ENCODE measurements at regions not wholly inside any gene's neighbourhood (a gene's known extent, or its start where the extent isn't known, plus 50 kb on each side); places are given as distances from the start of the nearest gene placed in this dataset.

DNA sequence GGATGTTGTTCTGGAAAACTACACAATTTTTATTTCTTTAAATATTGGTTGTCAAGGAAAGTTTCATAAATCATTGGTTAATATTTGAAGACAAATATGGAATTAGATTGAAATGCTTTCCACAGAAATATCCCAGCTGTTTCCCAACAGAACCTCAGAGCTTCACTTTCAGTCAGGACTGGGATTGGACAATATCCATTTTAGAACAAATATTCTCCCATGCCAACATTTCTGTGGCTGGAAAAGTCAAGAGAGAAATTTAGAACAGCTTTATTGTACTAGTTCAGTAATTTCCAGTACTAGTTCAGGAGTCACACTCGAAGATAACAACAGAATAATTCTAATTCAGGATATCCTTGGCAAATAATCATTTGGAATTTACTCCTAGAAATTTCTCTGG, 116.1 kb upstream of the TUT7 start:
- no peak for DNase-seq

DNA sequence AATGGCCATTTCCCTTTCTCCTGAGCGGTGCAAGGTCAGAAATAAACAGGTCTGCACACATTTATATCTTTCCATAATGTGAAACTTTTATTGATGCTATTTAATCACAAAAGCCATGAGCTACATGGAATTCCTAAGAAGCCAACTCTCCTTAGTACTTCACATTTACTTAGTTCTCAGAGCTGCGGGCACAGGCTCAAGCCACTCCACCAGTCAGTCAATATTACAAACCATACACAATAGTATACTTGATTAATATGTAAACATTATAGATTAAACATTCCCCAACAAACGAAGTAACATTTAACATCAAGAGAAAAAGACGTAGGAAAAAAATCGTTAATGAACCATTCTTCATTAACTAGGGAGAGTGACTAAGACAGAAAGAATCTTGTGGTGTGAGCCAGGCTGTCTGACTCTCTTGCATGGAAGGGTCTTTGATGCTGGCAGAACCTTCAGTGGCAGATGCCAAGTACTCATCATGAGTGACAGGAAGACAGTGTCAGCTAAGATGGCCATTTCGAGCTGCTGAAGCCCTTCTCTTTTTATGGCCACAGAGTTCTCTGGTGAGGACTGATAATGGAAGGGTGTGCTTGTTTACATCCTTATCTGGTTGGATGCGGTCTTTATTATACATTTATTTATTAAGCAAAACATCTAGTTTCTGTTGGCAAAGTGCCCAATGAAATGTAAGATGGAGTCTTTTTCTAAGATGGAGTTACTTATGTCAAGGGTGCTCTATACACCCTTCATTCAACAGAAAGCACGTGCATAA, 115.5 kb upstream of the TUT7 start:
- no peak for DNase-seq

DNA sequence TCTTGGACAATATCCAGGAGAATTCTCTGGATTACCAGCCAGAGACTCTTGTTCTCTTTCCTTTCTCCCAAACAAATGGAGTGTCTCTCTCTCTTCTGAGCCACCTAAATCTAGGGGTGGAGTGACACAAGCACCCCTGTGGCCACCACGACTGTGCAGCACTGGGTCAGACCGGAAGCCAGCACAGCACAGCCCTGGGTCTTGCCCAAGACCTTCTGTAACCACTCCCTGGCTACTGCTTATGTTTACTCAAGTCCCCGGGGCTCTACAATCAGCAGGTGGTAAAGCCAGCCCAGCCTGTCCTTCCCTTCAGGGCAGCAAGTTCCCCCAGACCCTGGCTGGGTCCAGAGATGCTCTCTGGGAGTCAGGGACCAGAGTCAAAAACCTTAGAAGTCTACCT, 110.0 kb upstream of the TUT7 start:
- no peak for DNase-seq

DNA sequence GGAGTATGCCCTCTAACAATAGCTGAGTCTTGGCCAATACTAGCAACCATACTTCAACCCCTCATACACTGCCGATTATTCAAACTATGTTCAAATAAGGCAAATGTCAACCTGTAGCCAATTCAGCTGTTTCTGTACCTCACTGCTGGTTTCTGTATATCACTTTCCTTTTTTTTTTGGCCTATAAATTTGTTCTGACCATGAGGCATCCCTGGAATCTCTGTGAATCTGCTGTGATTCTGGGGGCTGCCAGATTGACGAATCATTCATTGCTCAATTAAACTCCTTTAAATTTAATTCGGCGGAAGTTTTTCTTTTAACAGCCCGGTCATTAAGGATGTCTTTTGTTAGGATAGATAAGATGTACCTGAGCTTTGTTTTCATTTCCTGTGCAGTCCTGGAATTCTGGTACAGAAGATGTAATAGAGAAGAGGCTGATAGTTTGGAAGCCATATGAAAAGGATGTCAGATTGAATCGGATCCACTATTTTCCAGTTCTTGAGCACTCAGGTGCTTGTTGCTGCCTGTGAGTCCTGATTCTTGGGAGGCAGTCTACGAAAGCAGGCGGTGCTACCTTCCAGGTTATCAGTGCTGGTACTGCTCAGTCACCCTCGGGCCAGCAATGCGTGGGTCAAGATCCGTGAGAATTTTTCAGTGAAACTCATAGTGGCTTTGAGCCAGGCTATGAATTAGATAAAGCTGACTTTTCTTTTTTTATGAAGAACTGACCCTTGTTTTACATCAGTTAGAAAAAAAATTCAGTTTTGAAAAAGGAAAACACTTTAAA, 106.2 kb upstream of the TUT7 start:
- no peak for DNase-seq

DNA sequence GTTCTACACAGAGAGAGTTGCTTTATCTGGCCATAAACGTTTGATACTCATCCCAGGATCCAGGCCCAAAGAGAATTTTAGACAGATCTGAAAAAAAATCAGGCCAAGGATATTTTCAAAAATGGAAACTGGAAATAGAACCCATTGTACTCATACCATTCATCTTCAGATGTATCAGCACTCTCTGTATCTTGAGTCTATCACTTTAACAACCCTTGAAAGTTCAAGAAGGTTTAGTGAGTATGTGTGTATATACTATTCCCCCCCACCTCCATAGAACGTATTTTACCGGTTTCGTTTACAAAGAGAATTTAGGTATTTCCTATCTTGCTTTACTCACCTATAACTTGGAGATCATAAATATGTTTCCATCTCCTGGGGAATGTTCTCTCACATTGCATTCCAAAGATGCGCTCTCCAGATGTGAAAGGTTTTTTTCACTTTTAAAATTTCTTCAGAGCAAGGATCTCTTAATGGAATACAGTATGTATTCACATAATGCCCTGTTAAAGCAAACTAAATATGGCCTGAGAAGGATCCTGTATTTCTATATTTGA, 105.5 kb upstream of the TUT7 start:
- DNase-seq, result no peak

DNA sequence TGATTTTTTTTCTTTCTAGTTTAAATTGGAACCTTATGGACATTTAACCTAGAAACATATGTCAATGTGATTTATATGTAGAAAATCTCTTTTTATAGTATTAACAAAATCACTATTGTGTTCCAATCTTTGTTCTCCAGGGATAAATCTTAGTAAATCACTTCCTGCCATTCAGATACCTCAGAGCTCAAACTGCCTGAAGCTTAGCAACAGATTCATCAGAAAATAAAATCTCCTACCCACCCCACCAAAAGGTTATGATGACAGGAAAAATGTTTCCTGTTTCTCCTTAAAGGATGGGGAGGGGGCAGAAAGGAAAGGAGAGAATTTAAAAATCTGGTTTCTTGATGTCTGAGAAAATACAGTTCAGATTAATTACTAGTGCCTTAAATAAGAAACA, 105.0 kb upstream of the TUT7 start:
- no peak for DNase-seq

DNA sequence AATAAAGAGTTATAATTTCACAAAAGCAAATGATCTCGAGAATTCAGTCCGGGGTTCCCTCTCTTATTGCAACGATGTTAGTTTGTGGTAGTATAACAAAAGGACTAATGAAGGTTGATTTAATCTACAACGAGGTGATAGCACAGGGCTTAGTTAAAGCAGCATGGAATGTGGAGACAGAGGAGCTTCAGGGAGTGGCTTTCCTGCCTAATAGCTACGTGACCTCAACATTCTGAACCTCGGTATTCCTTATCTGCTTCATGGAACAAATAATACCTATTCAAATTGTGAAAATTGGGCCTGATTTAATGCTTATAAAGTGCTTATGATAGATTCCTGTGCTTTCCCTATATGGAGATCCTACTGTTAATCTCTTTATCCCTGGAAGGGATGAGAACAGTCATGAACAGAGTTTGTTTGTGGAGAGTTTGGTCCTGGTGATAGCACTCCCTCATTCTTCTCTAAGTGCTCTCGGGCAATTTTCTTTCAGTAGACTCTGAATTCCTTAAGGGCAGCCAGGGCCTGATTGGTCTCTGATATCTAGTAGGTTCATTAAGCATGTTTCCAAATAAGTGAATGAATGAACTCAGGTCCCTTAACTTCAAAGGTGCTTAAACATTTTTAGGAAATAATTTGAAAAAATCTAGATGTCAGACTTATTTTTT, 104.1 kb upstream of the TUT7 start:
- no peak for DNase-seq

DNA sequence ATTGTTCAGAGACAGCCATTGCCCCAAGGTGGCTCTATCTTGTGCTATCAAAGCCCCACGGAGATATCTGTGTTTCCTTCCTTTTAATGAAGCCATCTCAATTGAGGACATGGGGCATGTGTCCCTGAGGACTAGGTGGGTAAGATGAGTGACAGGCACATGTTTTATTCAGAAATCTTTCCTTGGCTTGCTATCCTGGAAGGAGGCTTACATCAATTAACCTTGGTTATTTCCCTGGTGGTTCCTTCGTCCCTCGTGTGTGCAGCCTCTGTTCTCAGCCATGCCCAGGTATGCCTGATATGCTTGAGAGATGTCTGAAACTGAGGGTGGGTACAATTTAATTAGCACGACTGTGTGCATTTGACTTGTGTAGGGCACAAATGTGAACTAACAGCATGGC, 102.2 kb upstream of the TUT7 start:
- DNase-seq, result no peak

DNA sequence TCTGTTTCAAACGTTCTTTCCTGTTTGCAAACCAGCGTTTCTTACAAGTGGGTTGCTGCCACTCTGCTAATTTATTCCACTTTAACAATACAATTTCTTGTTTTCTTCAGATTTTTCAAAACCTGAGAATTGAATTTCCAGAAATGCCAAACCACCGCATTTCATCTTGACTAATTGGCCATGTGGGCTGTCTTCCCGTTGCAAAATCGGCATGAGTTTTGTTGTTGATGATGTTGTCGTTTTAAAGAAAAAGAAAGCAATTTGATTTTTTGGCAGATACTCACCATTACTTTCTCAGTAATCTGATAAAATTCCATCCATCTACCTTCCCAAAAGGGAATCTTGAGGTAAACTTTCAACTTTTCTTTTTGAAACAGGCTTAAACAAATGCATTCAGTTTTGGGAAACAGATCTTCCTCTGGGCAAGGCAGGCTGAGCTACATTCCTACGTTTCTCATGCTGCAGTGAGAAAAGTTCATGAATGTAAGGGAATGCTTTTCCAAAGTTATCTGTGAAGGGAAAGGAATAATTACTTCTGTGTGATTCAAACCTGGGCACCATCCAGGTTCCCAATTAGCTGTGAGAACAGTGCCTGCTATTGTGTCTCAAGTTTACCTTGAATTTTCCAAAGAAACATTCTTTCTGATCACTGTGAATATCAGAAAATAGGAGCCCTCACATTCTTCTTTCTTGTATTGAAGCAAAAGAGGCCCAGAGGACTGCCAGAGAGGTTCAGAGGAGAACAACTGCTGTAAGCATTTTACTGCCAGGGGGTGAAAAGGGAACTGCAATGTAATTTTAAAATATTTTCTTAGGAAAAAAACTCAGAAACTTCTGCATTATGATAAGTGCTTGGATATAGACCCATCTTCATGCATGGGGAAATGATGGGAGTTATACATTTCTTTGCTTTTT, 100.7 kb upstream of the TUT7 start:
- no peak for DNase-seq

DNA sequence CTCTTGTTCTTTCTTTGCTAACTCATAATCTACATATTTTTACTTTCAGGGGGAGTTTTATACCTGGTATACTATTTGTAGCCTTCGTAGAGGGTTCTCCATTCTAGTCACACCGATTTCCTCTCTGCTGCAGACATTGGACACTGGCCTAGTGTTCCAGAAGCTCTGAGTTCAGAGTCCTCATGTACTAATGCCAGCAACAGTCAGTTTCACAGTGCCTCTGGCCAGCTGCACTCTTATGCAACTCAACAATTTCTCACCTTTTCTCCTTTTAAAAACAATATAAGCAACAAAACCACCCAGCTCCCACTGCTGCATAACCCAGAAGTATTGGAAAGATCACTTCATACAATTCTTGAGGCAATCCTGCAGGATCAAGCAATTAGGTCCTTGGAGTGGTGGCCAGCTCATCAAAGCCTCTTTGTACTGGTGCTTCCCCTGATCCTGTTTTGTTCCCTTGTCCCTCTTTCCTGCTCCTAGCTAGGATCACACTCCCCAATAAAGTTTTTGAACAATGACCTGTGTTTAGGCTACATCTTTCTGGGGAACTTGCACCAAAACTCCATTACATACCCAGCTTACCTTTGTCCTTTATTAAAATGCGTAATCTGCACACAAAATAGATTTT, 98.1 kb upstream of the TUT7 start:
- DNase-seq, result no peak

DNA sequence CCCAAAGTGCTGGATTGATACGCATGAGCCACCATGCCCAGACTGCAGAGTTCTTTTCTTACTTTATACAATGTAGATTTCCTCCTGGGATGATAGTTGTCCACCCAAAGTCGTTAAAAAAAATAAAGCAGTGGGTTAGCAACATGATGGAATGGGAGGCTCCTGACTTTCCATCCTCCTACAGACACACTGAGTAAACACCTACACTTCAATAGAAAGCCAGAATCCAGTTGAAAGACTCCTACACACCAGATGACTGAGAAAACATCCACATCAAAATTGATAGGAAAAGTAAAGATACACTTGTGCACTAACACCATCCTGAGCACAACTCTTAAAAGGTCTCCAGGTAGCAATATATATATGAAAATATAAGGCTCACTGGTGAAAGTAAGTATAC, 95.0 kb upstream of the TUT7 start:
- no peak for DNase-seq

DNA sequence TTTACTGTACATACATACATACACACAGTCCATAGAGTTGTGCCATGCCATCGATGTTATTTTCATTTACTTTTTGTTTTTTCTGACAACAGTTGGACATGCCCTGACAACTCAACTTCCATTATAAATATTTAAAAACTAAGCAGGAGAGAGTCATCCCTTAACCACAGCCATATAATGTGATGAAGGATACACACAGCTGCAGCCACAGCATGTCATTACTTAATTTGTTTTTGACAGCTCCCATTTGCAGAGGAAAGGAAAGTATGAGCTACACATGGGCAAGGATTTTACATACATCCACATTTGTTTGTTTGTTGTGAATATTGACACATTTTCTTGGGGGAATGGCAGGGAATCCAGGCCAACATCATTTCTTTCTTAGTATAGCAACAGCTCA, 91.5 kb upstream of the TUT7 start:
- DNase-seq, result no peak

DNA sequence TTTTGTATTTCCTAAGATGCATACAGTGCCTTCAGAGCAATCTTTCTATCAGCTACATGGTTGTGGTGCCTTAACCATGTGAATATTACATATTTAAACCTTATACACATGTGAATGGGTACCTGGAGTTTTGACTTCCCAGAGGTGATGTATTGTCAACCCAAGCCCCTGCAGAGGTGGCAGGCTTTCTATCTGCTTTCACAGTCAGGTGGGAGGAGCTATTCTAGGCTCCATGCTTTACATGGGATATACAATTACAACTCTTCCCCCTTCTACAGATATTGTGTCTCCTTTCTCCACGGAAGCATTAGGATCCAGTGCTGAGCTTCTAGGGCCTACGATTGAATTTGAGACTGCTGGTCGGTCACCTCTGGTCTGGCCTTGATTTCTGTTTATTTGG, 89.8 kb upstream of the TUT7 start:
- no peak for DNase-seq

DNA sequence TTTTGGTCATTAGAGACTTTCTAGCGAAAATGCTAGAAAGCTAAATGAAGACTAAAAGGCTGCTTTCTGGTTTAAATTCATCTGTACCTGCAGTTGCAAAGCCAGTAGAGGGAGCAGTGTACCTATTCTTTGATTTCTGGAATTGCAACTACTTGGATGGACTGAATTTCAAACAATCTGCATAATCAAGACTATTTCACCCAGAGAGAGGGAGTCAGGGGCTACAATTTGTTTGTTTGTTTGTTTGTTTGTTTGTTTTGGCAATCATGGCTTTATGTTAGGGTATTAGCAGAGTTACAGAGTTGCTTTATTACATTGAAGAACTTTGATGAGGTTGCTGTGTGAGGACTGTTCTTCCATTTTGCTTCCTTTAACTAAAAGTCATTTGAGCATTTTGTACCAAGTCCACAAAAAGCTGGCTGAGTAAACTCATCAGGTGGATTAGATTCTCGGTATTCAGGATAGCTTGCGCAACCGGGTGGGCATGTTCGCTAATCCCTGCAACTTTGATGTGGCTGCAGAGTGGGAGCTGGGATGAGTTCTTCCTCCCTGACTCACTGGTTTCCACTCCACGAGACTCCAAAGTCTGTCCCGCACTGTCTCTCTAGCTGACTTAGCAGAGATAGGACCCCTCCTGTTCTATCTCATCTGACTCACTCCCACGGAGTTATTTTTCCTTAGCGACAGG, 80.0 kb upstream of the TUT7 start:
- peak; percentile 28 for DNase-seq

DNA sequence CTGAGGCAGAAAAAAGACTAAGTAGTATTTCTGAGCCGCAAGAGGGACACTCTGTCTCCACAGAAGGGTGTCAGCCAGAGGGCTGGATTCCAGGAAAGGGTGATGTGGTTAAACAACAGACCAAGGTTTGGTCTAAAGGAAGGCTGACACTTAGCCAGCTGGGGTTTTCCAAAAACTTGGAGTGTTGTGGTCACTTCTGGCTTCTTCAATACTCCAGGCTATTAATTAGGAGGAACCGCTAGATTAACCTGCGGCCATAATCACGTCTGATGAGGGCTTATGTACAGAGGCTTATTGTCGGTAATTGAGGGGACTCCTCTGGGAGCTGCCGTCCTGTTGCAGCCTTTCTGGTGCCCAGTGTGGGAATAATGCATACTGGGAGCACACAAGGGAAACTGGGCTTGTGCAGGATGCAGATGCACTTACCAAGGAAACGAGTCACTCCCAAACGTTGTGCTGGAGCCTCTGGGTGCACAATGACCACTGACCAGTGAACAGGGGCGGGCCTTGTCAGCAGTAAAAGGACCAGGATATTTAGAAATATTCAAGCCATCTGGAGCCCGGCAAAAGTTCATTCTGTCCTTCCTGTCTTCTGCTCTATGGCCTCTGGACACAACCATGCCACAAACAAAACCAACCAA, 70.2 kb upstream of the TUT7 start:
- no peak for DNase-seq

DNA sequence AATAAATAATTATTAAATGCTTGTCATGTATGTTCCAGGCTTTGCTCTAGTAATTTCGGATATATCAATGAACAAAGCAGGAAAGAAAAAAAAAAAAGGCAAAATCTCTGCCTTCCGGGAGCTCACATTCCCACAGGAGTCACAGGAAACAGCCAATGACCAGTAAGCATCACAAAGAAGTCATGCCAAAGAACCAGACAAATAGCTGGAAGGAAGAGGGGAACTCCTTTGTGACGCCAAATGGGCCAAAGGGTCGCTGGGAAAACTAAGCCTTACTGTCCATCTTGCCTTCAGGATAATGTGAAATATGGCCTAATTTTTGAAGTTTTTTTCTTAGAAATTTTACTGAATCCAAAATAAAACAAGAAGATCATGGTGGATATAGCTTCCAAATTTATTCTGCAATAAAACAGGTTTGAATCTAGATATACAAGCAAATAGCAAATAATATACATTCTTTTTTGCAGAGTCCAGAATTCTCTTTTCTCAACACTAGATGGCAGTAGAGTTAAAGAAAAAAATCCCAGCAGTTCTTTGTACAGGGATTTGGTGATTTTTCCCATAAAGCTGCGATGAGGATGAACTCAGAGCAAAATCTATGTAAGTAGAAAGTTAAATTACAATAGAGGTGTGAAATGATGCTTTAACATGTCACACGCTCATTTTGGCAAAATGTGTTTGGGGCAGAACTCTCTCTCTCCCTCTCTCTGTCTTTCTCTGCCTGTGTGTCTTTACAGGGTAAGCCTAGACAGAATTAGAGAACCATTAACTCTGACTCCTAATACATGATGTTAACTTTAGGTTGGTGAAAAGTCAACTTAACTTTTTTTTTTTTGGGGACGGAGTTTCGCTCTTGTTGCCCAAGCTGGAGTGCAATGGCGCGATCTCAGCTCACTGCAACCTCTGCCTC, 60.0 kb upstream of the TUT7 start:
- peak; percentile 21 for DNase-seq

DNA sequence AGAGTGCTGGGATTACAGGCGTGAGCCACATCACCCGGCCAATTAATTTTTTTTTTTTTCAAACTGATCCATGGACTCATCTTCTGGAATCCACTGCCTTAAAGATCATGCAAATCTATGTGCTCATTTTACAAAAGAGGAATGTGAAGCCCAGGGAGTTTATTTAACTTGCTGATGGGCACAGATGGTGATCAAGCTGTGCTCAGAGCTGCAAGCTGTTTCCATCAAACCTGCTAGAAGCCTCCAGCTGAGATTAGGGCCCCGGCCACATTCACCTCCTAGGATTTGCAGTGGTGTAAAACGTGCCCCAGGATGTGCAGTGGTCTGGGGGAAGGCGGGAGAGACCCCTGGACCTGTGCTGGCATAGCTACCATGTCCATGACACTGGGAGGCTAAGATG, 56.1 kb upstream of the TUT7 start:
- DNase-seq, result no peak

DNA sequence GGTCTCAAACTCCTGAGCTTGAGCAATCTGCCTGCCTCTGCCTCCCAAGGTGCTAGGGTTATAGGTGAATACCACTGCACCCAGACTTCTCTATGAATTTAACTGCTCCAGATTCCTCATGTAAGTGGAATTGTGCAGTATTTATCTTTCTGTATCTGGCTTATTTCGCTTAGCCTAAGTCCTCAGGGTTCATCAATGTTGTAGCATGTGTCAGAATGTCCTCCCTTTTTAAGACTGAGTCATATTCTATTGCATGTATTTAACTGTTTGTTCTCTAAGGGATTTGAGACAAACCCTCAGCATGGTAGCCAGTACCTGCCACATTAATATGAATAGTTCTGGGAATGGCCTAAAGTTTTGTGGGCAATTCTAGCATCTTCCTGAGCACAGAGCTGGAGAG, 53.9 kb upstream of the TUT7 start:
- DNase-seq, result no peak

DNA sequence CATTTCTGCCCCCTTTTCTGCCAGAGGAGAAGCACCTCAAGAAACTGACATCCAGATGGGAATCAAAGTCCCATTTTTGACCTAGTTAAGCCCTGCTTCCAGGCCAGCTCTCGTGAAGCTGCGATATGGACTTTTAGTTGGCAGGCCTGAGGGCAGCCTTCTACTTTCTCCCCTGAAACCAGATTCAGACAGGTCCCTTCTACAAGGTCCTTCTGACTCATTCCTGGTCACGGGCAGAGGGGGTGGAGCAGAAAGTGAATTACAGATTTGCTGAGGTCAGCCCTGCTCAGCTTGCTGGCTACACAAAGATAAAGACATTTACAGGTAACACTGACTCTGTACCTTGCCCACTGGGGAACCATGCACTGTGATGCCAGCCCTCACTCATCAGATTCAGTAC, 52.8 kb upstream of the TUT7 start:
- no peak for DNase-seq

DNA sequence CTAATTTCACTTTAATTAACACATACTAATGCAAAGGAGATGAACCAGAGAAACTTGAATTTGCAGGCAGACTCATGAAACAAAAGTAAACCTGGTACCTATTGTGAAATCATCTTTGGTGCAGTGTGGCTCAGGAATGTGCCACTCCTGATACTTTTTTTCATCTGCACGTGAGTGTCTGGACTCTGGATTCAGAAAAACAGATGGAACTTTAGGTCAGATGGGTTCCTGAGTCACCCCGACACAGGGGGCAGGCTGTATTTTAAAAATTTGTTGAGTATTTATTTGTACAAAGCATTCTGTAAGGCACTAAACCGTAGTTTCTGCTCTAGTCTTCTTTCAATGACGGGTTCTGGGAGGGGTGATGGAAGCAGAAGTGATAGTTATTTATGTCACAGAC, 52.2 kb upstream of the TUT7 start:
- DNase-seq, result no peak

Measured in CD4-positive, alpha-beta T cell treated with Interleukin-21 for 1 hour (primary cell).